HUES64 (cell line): ENCODE measurements at regions not wholly inside any gene's neighbourhood (a gene's known extent, or its start where the extent isn't known, plus 50 kb on each side); places are given as distances from the start of the nearest gene placed in this dataset.
"Not testable (repeated sequence)": the region's sequence is repeated elsewhere in the genome, so short reads cannot be mapped to it uniquely, and the experiment has no call there.

Experiments used
- H3K27ac ChIP-seq: 2 replicates; pipeline ENCODE4 v1.7.0; 2013; ENCODE audit warnings: low read depth, low read length, inconsistent platforms
- H3K27me3 ChIP-seq: 2 replicates; pipeline ENCODE4 v1.6.1; 2013; ENCODE audit warnings: mild to moderate bottlenecking, low read length; ENCODE audit not compliant: insufficient read depth
- H3K36me3 ChIP-seq: 2 replicates; pipeline ENCODE4 v1.6.1; 2013; ENCODE audit warnings: mild to moderate bottlenecking, low read length; ENCODE audit not compliant: insufficient read depth
- H3K4me1 ChIP-seq: 2 replicates; pipeline ENCODE4 v1.6.1; 2013; ENCODE audit warnings: mild to moderate bottlenecking, low read length, moderate library complexity; ENCODE audit not compliant: insufficient read depth
- H3K4me3 ChIP-seq: 2 replicates; pipeline ENCODE4 v1.5.1; 2013; ENCODE audit warnings: mild to moderate bottlenecking, low read length, moderate library complexity
- H3K9ac ChIP-seq: 2 replicates; pipeline ENCODE4 v1.6.1; 2013; ENCODE audit warnings: mild to moderate bottlenecking, low read depth, low read length
- H3K9me3 ChIP-seq: 2 replicates; pipeline ENCODE4 v1.6.1; 2013; ENCODE audit warnings: low read depth, low read length; ENCODE audit not compliant: insufficient read depth
- WGBS: fragments of 150-250, 120-280 bp; methylation state at CpG from one replicate; pipeline ENCODE4 v1.1.7; 2013; ENCODE audit warnings: missing lambda C conversion rate; 5-methylcytosine and 5-hydroxymethylcytosine counted together

GRCh38 chr6:122180132-122180531, 219.3 kb upstream of the HSF2 start:
- Histone ChIP-seq H3K27me3 (no peaks in the 10 kb centered on the region), H3K36me3 (no peaks in the 10 kb centered on the region), H3K27ac (no peak overlapping the region), H3K4me1 (peaks cover 9% of the 10 kb centered on the region; the same call in 1 of the 2 replicates), H3K4me3 (no peak overlapping the region), H3K9me3 (no peaks in the 10 kb centered on the region), H3K9ac (no peak overlapping the region)
- 89% methylated on average over 1 of the region's 1 CpG for WGBS

- 89% methylated on average over 4 of the region's 4 CpGs for WGBS
These were observed 217.4 kb upstream of the HSF2 start for GRCh38 chr6:122182061-122182460.

GRCh38 chr6:122184401-122184827, 215.0 kb upstream of the HSF2 start:
- H3K27me3 ChIP-seq: no peaks in the 10 kb centered on the region
- no peak overlapping the region for H3K4me3 ChIP-seq
- H3K36me3 ChIP-seq: no peaks in the 10 kb centered on the region
- no peak overlapping the region for H3K9ac ChIP-seq
- H3K4me1 ChIP-seq: peaks cover 9% of the 10 kb centered on the region; the same call in 1 of the 2 replicates
- H3K27ac ChIP-seq: no peak overlapping the region
- WGBS: 94% methylated on average over 4 of the region's 4 CpGs
- no peaks in the 10 kb centered on the region for H3K9me3 ChIP-seq

More at GRCh38 chr6:122182061-122182460, 217.4 kb upstream of the HSF2 start:
- Histone ChIP-seq H3K36me3 (no peaks in the 10 kb centered on the region), H3K9ac (no peak overlapping the region), H3K4me1 (peaks cover 9% of the 10 kb centered on the region; the same call in 1 of the 2 replicates), H3K27ac (no peak overlapping the region), H3K4me3 (no peak overlapping the region), H3K9me3 (no peaks in the 10 kb centered on the region), H3K27me3 (no peaks in the 10 kb centered on the region)

GRCh38 chr6:122185458-122185857, 214.0 kb upstream of the HSF2 start:
- not testable (repeated sequence) for H3K27me3 ChIP-seq, H3K4me3 ChIP-seq, H3K9ac ChIP-seq, H3K27ac ChIP-seq, H3K36me3 ChIP-seq, H3K9me3 ChIP-seq, H3K4me1 ChIP-seq
- 96% methylated on average over 19 of the region's 19 CpGs for WGBS

- no peak overlapping the region for H3K9ac ChIP-seq
- H3K36me3 ChIP-seq: no peaks in the 10 kb centered on the region
- H3K9me3 ChIP-seq: no peaks in the 10 kb centered on the region
- peaks cover 9% of the 10 kb centered on the region; the same call in 1 of the 2 replicates for H3K4me1 ChIP-seq
- WGBS: 80% methylated on average over 1 of the region's 1 CpG
- H3K27me3 ChIP-seq: no peaks in the 10 kb centered on the region
- H3K27ac ChIP-seq: no peak overlapping the region
- no peak overlapping the region for H3K4me3 ChIP-seq
These were observed 212.3 kb upstream of the HSF2 start for GRCh38 chr6:122187186-122187585.

GRCh38 chr6:122198922-122199321, 200.5 kb upstream of the HSF2 start:
- H3K4me3 ChIP-seq: no peak overlapping the region
- H3K27ac ChIP-seq: no peak overlapping the region
- H3K9ac ChIP-seq: no peak overlapping the region
- no peaks in the 10 kb centered on the region for H3K36me3 ChIP-seq
- no peaks in the 10 kb centered on the region for H3K9me3 ChIP-seq
- no peaks in the 10 kb centered on the region for H3K27me3 ChIP-seq
- no CpG with 5 or more reads among the region's 1 CpG for WGBS
- no peaks in the 10 kb centered on the region for H3K4me1 ChIP-seq

- Histone ChIP-seq H3K27ac (no peak overlapping the region), H3K4me3 (no peak overlapping the region), H3K9ac (no peak overlapping the region), H3K27me3 (no peaks in the 10 kb centered on the region), H3K36me3 (no peaks in the 10 kb centered on the region), H3K9me3 (no peaks in the 10 kb centered on the region), H3K4me1 (no peaks in the 10 kb centered on the region)
- WGBS: 95% methylated on average over 1 of the region's 1 CpG
These were observed 199.0 kb upstream of the HSF2 start for GRCh38 chr6:122200440-122200839.

GRCh38 chr6:122202576-122203137, 196.8 kb upstream of the HSF2 start:
- Histone ChIP-seq H3K4me3 (no peak overlapping the region), H3K27ac (no peak overlapping the region), H3K9ac (no peak overlapping the region), H3K36me3 (no peaks in the 10 kb centered on the region), H3K9me3 (no peaks in the 10 kb centered on the region), H3K4me1 (no peaks in the 10 kb centered on the region), H3K27me3 (no peaks in the 10 kb centered on the region)
- 90% methylated on average over 8 of the region's 8 CpGs for WGBS

GRCh38 chr6:122207061-122207460, 192.4 kb upstream of the HSF2 start:
- no peaks in the 10 kb centered on the region for H3K36me3 ChIP-seq
- H3K27me3 ChIP-seq: no peaks in the 10 kb centered on the region
- H3K27ac ChIP-seq: no peak overlapping the region
- WGBS: 100% methylated on average over 1 of the region's 2 CpGs
- H3K9ac ChIP-seq: no peak overlapping the region
- H3K9me3 ChIP-seq: no peaks in the 10 kb centered on the region
- H3K4me1 ChIP-seq: no peaks in the 10 kb centered on the region
- H3K4me3 ChIP-seq: no peak overlapping the region

- no peaks in the 10 kb centered on the region for H3K9me3 ChIP-seq
- no peaks in the 10 kb centered on the region for H3K27me3 ChIP-seq
- no peak overlapping the region for H3K4me3 ChIP-seq
- no peaks in the 10 kb centered on the region for H3K36me3 ChIP-seq
- no peaks in the 10 kb centered on the region for H3K4me1 ChIP-seq
- H3K27ac ChIP-seq: no peak overlapping the region
- H3K9ac ChIP-seq: no peak overlapping the region
These were observed 191.7 kb upstream of the HSF2 start for GRCh38 chr6:122207794-122208193.

- H3K4me1 ChIP-seq: peaks cover 5% of the 10 kb centered on the region; the same call in 1 of the 2 replicates
- no peak overlapping the region for H3K27ac ChIP-seq
- no peaks in the 10 kb centered on the region for H3K36me3 ChIP-seq
- WGBS: 88% methylated on average over 2 of the region's 3 CpGs
- H3K27me3 ChIP-seq: no peaks in the 10 kb centered on the region
- no peaks in the 10 kb centered on the region for H3K9me3 ChIP-seq
- H3K9ac ChIP-seq: no peak overlapping the region
- no peak overlapping the region for H3K4me3 ChIP-seq
These were observed 184.7 kb upstream of the HSF2 start for GRCh38 chr6:122214605-122215318.
